Trophoblast cell (in vitro differentiated cells and primary cell): ENCODE measurements at regions not wholly inside any gene's neighbourhood (a gene's known extent, or its start where the extent isn't known, plus 50 kb on each side); places are given as distances from the start of the nearest gene placed in this dataset.

Experiments
- DNase-seq, 2 donors: peaks; one replicate each; pipeline ENCODE4 v3.0.0-alpha.2; 2016
- H2AFZ ChIP-seq: 2 replicates; pipeline ENCODE4 v1.6.1; 2013; ENCODE audit warnings: low read length, moderate library complexity, mild to moderate bottlenecking; ENCODE audit not compliant: insufficient read depth, poor library complexity
- H2AK5ac ChIP-seq: 2 replicates; pipeline ENCODE4 v1.6.1; 2013; ENCODE audit warnings: mild to moderate bottlenecking, low read length
- H2BK120ac ChIP-seq: 2 replicates; pipeline ENCODE4 v1.6.1; 2013; ENCODE audit warnings: low read length, mild to moderate bottlenecking, moderate library complexity; ENCODE audit not compliant: insufficient read depth, poor library complexity
- H2BK12ac ChIP-seq: 2 replicates; pipeline ENCODE4 v1.6.1; 2013; ENCODE audit warnings: mild to moderate bottlenecking, low read length, moderate library complexity
- H2BK5ac ChIP-seq: 2 replicates; pipeline ENCODE4 v1.6.1; 2013; ENCODE audit warnings: low read length, low read depth, moderate library complexity, mild to moderate bottlenecking; ENCODE audit not compliant: poor library complexity
- H3K14ac ChIP-seq: 2 replicates; pipeline ENCODE4 v1.6.1; 2013; ENCODE audit warnings: mild to moderate bottlenecking, low read length
- H3K18ac ChIP-seq: 2 replicates; pipeline ENCODE4 v1.6.1; 2013; ENCODE audit warnings: mild to moderate bottlenecking, low read length
- H3K23ac ChIP-seq: 2 replicates; pipeline ENCODE4 v1.6.1; 2013; ENCODE audit warnings: low read length
- H3K27ac ChIP-seq: 2 replicates; pipeline ENCODE4 v1.5.1; 2013; ENCODE audit warnings: low read depth, mild to moderate bottlenecking, inconsistent platforms, low read length, moderate library complexity
- H3K27me3 ChIP-seq: 2 replicates; pipeline ENCODE4 v1.6.1; 2013; ENCODE audit warnings: inconsistent platforms, mild to moderate bottlenecking, low read length, moderate library complexity; ENCODE audit not compliant: insufficient read depth
- H3K36me3 ChIP-seq, 2 experiments: 1 replicate in 1 of 2; 2 replicates in 1 of 2; pipeline ENCODE4 v1.6.1; 2013; ENCODE audit warnings: low read length in 2 of 2, mild to moderate bottlenecking in 2 of 2, moderate library complexity in 1 of 2; ENCODE audit not compliant: insufficient read depth in 2 of 2, control insufficient read depth in 1 of 2
- H3K4ac ChIP-seq: 2 replicates; pipeline ENCODE4 v1.6.1; 2013; ENCODE audit warnings: low read depth, mild to moderate bottlenecking, low read length, moderate library complexity
- H3K4me1 ChIP-seq, 2 experiments: 1 replicate in 1 of 2; 2 replicates in 1 of 2; pipeline ENCODE4 v1.6.1; 2013; ENCODE audit warnings: low read length in 2 of 2, mild to moderate bottlenecking in 2 of 2, moderate library complexity in 1 of 2; ENCODE audit not compliant: insufficient read depth in 2 of 2, control insufficient read depth in 1 of 2
- H3K4me2 ChIP-seq: 2 replicates; pipeline ENCODE4 v1.6.1; 2013; ENCODE audit warnings: inconsistent platforms, mild to moderate bottlenecking, low read length, moderate library complexity
- H3K4me3 ChIP-seq: 2 replicates; pipeline ENCODE4 v1.5.1; 2013; ENCODE audit warnings: mild to moderate bottlenecking, low read depth, low read length, inconsistent platforms
- H3K79me1 ChIP-seq: one replicate; pipeline ENCODE4 v1.6.1; 2013; ENCODE audit warnings: low read length
- H3K79me2 ChIP-seq: 2 replicates; pipeline ENCODE4 v1.6.1; 2013; ENCODE audit warnings: low read length, mild to moderate bottlenecking; ENCODE audit not compliant: control insufficient read depth, insufficient read depth, poor library complexity
- H3K9ac ChIP-seq: 2 replicates; pipeline ENCODE4 v1.6.1; 2013; ENCODE audit warnings: mild to moderate bottlenecking, low read length
- H3K9me3 ChIP-seq: 2 replicates; pipeline ENCODE4 v1.6.1; 2013; ENCODE audit warnings: low read depth, mild to moderate bottlenecking, control low read depth, inconsistent platforms, low read length; ENCODE audit not compliant: insufficient read depth
- H4K12ac ChIP-seq: 2 replicates; pipeline ENCODE4 v1.6.1; 2013; ENCODE audit warnings: low read depth, mild to moderate bottlenecking, low read length, moderate library complexity
- H4K8ac ChIP-seq: 2 replicates; pipeline ENCODE4 v1.6.1; 2013; ENCODE audit warnings: low read depth, mild to moderate bottlenecking, low read length, moderate library complexity
- H4K91ac ChIP-seq: one replicate; pipeline ENCODE4 v1.6.1; 2013; ENCODE audit warnings: low read depth, mild to moderate bottlenecking, low read length, moderate library complexity
- WGBS: extraction: QIAGEN DNeasy Blood & Tissue Kit; methylation state at CpG from one replicate; pipeline ENCODE4 v1.1.7; 2013; ENCODE audit warnings: missing lambda C conversion rate; ENCODE audit not compliant: insufficient read length, insufficient coverage; ENCODE audit errors: extremely low coverage; 5-methylcytosine and 5-hydroxymethylcytosine counted together

DNA sequence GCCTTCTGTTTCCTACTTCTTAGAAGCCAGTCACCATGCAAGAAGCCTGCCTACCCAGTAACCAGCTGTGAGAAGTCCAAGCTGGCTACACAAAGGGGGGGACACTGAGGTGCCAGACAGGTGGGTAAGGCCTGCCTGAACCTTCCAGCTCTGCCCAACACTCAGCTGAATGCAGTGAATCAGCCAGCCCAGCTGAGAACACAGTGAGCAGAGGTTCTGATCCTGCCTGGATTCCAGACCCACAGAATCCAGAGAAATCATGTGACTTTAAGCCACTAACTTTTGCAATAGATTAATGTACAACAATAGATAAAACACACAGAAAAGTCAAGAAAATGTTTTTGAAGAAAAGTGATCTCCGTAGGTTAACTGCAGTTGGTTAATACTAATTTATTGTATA lies 151.7 kb downstream of the EFNB2 start:
- Histone ChIP-seq H2AFZ (no peak overlapping the region), H4K91ac (peak overlapping the region; percentile 29), H3K36me3 (peaks cover 3% of the 10 kb centered on the region in 2 experiments), H3K9ac (no peak overlapping the region), H2BK12ac (peak overlapping the region; percentile 5), H3K4me1 (peaks cover 3 to 18% of the 10 kb centered on the region in 2 experiments), H3K9me3 (peaks cover 3% of the 10 kb centered on the region), H3K23ac (no peak overlapping the region), H3K4me3 (no peak overlapping the region), H3K18ac (no peak overlapping the region), H2AK5ac (peak overlapping the region; percentile 10), H3K79me2 (no peaks in the 10 kb centered on the region), H3K4me2 (no peak overlapping the region), H3K79me1 (peaks cover 8% of the 10 kb centered on the region), H4K8ac (no peak overlapping the region), H2BK120ac (no peak overlapping the region), H3K14ac (no peak overlapping the region), H3K27me3 (no peaks in the 10 kb centered on the region), H3K27ac (no peak overlapping the region), H3K4ac (no peak overlapping the region), H2BK5ac (no peak overlapping the region), H4K12ac (no peak overlapping the region)
- no CpG with 5 or more reads among the region's 1 CpG for WGBS
- no peak for DNase-seq

DNA sequence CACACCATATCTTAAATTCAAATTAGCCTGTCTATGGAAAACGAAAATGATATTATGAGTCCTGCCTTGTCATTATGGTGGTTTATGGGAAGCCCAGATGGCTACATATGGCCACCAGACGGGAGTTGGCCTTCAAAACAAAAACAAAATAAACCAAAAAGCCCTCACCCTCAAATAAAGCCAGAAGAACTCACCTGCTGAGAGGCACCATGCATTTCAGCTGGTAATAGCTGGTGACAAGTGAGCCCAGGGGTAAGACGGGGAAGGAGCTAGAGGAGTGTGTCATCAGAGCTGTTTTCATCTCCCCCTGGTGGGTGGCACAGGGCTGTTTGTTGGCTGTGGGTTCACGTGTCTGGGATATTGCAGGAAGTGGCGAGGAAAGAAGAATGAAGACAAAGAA lies 152.9 kb downstream of the EFNB2 start:
- H3K4ac ChIP-seq, result no peak overlapping the region
- no peak overlapping the region for H4K91ac ChIP-seq
- H3K27me3 ChIP-seq, result no peaks in the 10 kb centered on the region
- no peak overlapping the region for H3K14ac ChIP-seq
- H2BK12ac ChIP-seq, result peak overlapping the region; percentile 68
- no CpG with 5 or more reads among the region's 5 CpGs for WGBS
- no peak overlapping the region for H2BK5ac ChIP-seq
- DNase-seq, result no peak
- H3K18ac ChIP-seq, result no peak overlapping the region
- H3K79me1 ChIP-seq, result peaks cover 13% of the 10 kb centered on the region
- peaks cover 9 to 24% of the 10 kb centered on the region in 2 experiments for H3K4me1 ChIP-seq
- no peaks in the 10 kb centered on the region for H3K9me3 ChIP-seq
- H3K27ac ChIP-seq, result no peak overlapping the region
- H3K36me3 ChIP-seq, result no peaks in the 10 kb centered on the region
- no peak overlapping the region for H3K4me3 ChIP-seq
- H4K8ac ChIP-seq, result no peak overlapping the region
- H4K12ac ChIP-seq, result no peak overlapping the region
- no peak overlapping the region for H3K4me2 ChIP-seq
- no peak overlapping the region for H2BK120ac ChIP-seq
- no peak overlapping the region for H3K23ac ChIP-seq
- H2AK5ac ChIP-seq, result no peak overlapping the region
- no peak overlapping the region for H3K9ac ChIP-seq
- H2AFZ ChIP-seq, result no peak overlapping the region
- H3K79me2 ChIP-seq, result no peaks in the 10 kb centered on the region

DNA sequence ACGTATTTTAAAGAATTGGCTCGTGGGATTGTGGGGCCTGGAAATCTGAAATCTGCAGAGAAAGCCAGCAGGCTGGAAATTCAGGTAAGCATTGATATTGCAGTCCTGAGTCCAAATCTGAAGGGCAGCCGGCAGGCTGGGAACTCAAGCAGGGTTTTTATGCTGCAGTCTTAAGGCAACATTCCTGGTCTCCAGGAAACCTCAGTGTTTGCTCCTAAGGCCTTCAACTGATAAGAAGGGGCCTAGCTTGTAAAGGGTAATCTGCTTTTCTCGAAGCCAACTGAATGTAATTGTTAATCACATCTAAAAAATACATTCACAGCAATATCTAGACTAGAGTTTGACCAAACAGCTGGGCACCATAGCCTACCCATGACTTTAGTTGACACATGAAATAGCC lies 154.4 kb downstream of the EFNB2 start:
- Histone ChIP-seq H3K79me1 (peaks cover 18% of the 10 kb centered on the region), H2BK120ac (no peak overlapping the region)

DNA sequence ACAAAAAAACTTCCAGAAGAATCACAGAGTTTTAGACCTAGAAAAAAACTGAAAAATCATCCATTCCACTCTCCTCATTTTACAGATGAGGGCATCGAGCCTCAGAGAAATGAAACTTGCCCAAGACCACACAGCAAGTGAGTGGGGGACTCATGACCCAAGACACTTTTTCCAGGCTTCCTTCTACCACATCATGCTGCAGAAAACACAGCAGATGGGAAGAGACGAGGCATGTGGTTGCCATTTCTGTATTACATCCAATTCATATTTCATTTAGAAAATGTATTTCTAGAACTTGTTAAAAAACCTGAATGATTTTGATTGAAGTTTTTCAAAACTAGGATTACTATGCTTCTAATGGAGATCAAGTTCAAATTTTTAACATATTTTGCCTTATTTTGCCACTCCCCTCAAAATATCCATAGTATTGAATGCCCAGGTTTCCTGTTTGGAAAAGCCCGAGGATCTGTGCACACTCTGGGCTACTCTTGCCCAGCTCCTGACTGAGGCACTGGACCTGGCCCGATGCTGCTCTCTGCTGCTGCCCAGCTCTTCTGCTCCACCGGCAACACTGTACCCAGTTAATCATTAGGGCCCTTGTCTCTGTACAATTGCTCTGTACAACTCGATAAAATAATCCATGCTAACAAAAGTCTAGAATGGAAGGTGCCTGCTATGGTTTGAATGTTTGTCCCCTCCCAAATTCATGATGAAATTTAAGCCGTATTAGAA lies 157.4 kb downstream of the EFNB2 start:
- H4K8ac ChIP-seq, result peak overlapping the region; percentile 49
- H2AK5ac ChIP-seq, result peak overlapping the region; percentile 61
- H2BK5ac ChIP-seq, result peak overlapping the region; percentile 13
- H3K36me3 ChIP-seq, result no peaks in the 10 kb centered on the region
- no peaks in the 10 kb centered on the region for H3K9me3 ChIP-seq
- no peak overlapping the region for H3K9ac ChIP-seq
- H4K91ac ChIP-seq, result peak overlapping the region; percentile 79
- no peak overlapping the region for H3K23ac ChIP-seq
- H3K79me1 ChIP-seq, result peaks cover 28% of the 10 kb centered on the region
- no CpG with 5 or more reads among the region's 7 CpGs for WGBS
- no peak for DNase-seq
- H2BK120ac ChIP-seq, result peak overlapping the region; percentile 71
- H3K4me1 ChIP-seq, result peaks cover 19 to 37% of the 10 kb centered on the region in 2 experiments
- no peak overlapping the region for H3K4me2 ChIP-seq
- H3K14ac ChIP-seq, result no peak overlapping the region
- no peak overlapping the region for H2AFZ ChIP-seq
- peak overlapping the region; percentile 15 for H3K27ac ChIP-seq
- H3K4me3 ChIP-seq, result no peak overlapping the region
- H3K18ac ChIP-seq, result no peak overlapping the region
- H2BK12ac ChIP-seq, result peak overlapping the region; percentile 89
- no peaks in the 10 kb centered on the region for H3K79me2 ChIP-seq
- H3K4ac ChIP-seq, result no peak overlapping the region
- H4K12ac ChIP-seq, result no peak overlapping the region
- no peaks in the 10 kb centered on the region for H3K27me3 ChIP-seq

More for the DNA sequence above, 154.4 kb downstream of the EFNB2 start:
- H3K9ac ChIP-seq, result no peak overlapping the region
- H3K4me3 ChIP-seq, result no peak overlapping the region
- peak overlapping the region; percentile 53 for H2BK5ac ChIP-seq
- no peaks in the 10 kb centered on the region for H3K36me3 ChIP-seq
- no peak overlapping the region for H2AK5ac ChIP-seq
- no peak overlapping the region for H2BK12ac ChIP-seq
- H3K9me3 ChIP-seq, result no peaks in the 10 kb centered on the region
- no peak overlapping the region for H4K91ac ChIP-seq
- H4K8ac ChIP-seq, result no peak overlapping the region
- no peak overlapping the region for H2AFZ ChIP-seq
- no CpG with 5 or more reads among the region's 4 CpGs for WGBS
- no peaks in the 10 kb centered on the region for H3K27me3 ChIP-seq
- H3K23ac ChIP-seq, result no peak overlapping the region
- peak; percentile 33 to 78 for DNase-seq
- H3K79me2 ChIP-seq, result no peaks in the 10 kb centered on the region
- H3K4ac ChIP-seq, result no peak overlapping the region
- no peak overlapping the region for H3K18ac ChIP-seq
- no peak overlapping the region for H3K4me2 ChIP-seq
- H3K27ac ChIP-seq, result no peak overlapping the region
- H3K4me1 ChIP-seq, result peaks cover 9 to 27% of the 10 kb centered on the region in 2 experiments
- no peak overlapping the region for H3K14ac ChIP-seq
- H4K12ac ChIP-seq, result no peak overlapping the region
